Vagina (tissue), 2 donors: ENCODE measurements at regions not wholly inside any gene's neighbourhood (a gene's known extent, or its start where the extent isn't known, plus 50 kb on each side); places are given as distances from the start of the nearest gene placed in this dataset.

Source experiments
- POLR2A ChIP-seq, 2 donors: fragments of 450-650 bp; IDR thresholded peaks; one replicate each; pipeline ENCODE4 v1.6.1; 2017; ENCODE audit warnings: antibody characterized with exemption in 2 of 2, mild to moderate bottlenecking in 2 of 2, moderate library complexity in 2 of 2
- TF ChIP-seq, protein P1 (sequence below), 3 experiments: fragments of 450-650 bp in 2 of 3; fragments of 200-600 bp in 1 of 3; sonication (generic) in 1 of 3; IDR thresholded peaks; one replicate each; pipeline ENCODE4 v1.5.1; 2017 to 2019; ENCODE audit warnings: antibody characterized with exemption in 3 of 3, mild to moderate bottlenecking in 2 of 3, moderate library complexity in 2 of 3

DNA sequence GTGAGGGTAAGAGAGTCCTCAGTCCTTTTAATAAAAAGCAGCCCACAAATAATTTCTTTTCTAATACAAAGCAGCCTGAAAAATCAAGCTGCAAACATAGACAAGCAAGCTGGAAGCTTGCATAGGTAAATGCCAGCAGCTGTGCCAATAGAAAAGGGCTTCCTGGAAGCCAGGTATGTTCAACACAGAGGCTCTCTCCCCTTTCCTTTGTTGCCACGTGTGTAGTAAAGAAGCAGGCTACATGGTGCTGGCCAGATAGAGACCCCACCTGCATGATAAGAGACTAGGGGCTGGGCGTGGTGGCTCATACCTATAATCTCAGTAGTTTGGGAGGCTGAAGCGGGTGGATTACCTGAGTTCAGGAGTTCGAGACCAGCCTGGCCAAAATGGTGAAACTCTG is 50.1 kb upstream of the ERRFI1 start:
- TF ChIP-seq POLR2A (IDR thresholded peaks at IDR 0.05): no peak
- TF ChIP-seq, protein P1, sequence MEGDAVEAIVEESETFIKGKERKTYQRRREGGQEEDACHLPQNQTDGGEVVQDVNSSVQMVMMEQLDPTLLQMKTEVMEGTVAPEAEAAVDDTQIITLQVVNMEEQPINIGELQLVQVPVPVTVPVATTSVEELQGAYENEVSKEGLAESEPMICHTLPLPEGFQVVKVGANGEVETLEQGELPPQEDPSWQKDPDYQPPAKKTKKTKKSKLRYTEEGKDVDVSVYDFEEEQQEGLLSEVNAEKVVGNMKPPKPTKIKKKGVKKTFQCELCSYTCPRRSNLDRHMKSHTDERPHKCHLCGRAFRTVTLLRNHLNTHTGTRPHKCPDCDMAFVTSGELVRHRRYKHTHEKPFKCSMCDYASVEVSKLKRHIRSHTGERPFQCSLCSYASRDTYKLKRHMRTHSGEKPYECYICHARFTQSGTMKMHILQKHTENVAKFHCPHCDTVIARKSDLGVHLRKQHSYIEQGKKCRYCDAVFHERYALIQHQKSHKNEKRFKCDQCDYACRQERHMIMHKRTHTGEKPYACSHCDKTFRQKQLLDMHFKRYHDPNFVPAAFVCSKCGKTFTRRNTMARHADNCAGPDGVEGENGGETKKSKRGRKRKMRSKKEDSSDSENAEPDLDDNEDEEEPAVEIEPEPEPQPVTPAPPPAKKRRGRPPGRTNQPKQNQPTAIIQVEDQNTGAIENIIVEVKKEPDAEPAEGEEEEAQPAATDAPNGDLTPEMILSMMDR (IDR thresholded peaks at IDR 0.05): no peak
